Esophagus muscularis mucosa (tissue), 2 donors: ENCODE measurements at regions not wholly inside any gene's neighbourhood (a gene's known extent, or its start where the extent isn't known, plus 50 kb on each side); places are given as distances from the start of the nearest gene placed in this dataset.

Source experiments
- POLR2A ChIP-seq: fragments of 450-650 bp; IDR thresholded peaks from one replicate; pipeline ENCODE4 v1.6.1; 2017; ENCODE audit warnings: antibody characterized with exemption, moderate library complexity, mild to moderate bottlenecking, low read depth
- POLR2AphosphoS5 ChIP-seq, 2 donors: sonication (generic); formaldehyde crosslinking; IDR thresholded peaks; one replicate each; pipeline ENCODE4 v1.6.1; 2017; ENCODE audit warnings: antibody characterized with exemption in 2 of 2

- TF ChIP-seq POLR2A (no peak), POLR2AphosphoS5 (IDR thresholded peaks at IDR 0.05) (no peak)
These were observed 162.5 kb upstream of the TMEFF2 start for GRCh38 chr2:192357217-192357616.
